ENCODE measurements at regions not wholly inside any gene's neighbourhood (a gene's known extent, or its start where the extent isn't known, plus 50 kb on each side); places are given as distances from the start of the nearest gene placed in this dataset.
"Not testable (repeated sequence)": the region's sequence is repeated elsewhere in the genome, so short reads cannot be mapped to it uniquely, and the experiment has no call there.

DNA sequence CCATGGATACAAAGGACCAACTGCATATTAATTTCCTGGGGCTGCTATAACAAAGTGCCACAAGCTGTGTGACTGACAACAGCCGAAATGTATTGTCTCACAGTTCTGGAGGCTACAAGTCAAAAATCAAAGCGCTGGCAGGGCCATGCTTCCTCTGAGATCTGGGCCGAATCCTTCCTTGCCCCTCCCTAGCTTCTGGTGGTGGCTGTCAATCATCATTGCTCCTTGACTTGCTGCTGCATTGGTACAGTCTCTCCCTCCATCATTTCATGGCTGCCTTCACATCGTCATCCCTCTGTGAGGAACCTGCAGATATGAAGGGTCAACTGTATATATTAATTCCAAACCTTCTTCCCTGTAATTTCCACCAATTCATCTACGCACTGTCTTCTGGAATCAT lies 118.3 kb downstream of the EXOC5 start:
- intact Hi-C loops (cut with DNase I; ENCODE audit: low total_unique reads) = no loop called here
- Histone ChIP-seq H3K36me3 (no peaks in the 10 kb centered on the region), H3K27me3 (no peaks in the 10 kb centered on the region), H3K4me1 (no peaks in the 10 kb centered on the region), H3K9me3 (no peaks in the 10 kb centered on the region), H3K27ac (no peak overlapping the region), H3K4me3 (no peak overlapping the region)
- TF ChIP-seq POLR2AphosphoS5 (IDR thresholded peaks at IDR 0.05) (no peak), POLR2A (IDR thresholded peaks at IDR 0.05) (no peak), CTCF (IDR thresholded peaks at IDR 0.05) (no peak)
- no peak for DNase-seq (ENCODE audit: low spot score in 2 of 2)

GRCh38 chr14:57139173-57139572 lies 129.5 kb downstream of the EXOC5 start:
- DNase-seq (ENCODE audit: low spot score in 2 of 2) = no peak
- intact Hi-C loops (cut with DNase I; ENCODE audit: low total_unique reads) = no loop called here
- no peaks in the 10 kb centered on the region for H3K36me3 ChIP-seq
- H3K4me1 ChIP-seq = no peaks in the 10 kb centered on the region
- TF ChIP-seq POLR2A (IDR thresholded peaks at IDR 0.05) = no peak
- no peak for TF ChIP-seq POLR2AphosphoS5 (IDR thresholded peaks at IDR 0.05)
- no peak for TF ChIP-seq CTCF (IDR thresholded peaks at IDR 0.05)
- no peak overlapping the region for H3K27ac ChIP-seq
- H3K4me3 ChIP-seq = no peak overlapping the region
- no peaks in the 10 kb centered on the region for H3K9me3 ChIP-seq
- no peaks in the 10 kb centered on the region for H3K27me3 ChIP-seq

- no peaks in the 10 kb centered on the region for H3K36me3 ChIP-seq
- H3K9me3 ChIP-seq = no peaks in the 10 kb centered on the region
- no peak overlapping the region for H3K4me3 ChIP-seq
- DNase-seq (ENCODE audit: low spot score in 2 of 2) = no peak
- no peak overlapping the region for H3K27ac ChIP-seq
- no peaks in the 10 kb centered on the region for H3K4me1 ChIP-seq
- intact Hi-C loops (cut with DNase I; ENCODE audit: low total_unique reads) = no loop called here
- H3K27me3 ChIP-seq = no peaks in the 10 kb centered on the region
- no peak for TF ChIP-seq POLR2AphosphoS5 (IDR thresholded peaks at IDR 0.05)
- no peak for TF ChIP-seq POLR2A (IDR thresholded peaks at IDR 0.05)
- TF ChIP-seq CTCF (IDR thresholded peaks at IDR 0.05) = no peak
Observed at GRCh38 chr14:57136669-57137328, 131.9 kb downstream of the EXOC5 start.

DNA sequence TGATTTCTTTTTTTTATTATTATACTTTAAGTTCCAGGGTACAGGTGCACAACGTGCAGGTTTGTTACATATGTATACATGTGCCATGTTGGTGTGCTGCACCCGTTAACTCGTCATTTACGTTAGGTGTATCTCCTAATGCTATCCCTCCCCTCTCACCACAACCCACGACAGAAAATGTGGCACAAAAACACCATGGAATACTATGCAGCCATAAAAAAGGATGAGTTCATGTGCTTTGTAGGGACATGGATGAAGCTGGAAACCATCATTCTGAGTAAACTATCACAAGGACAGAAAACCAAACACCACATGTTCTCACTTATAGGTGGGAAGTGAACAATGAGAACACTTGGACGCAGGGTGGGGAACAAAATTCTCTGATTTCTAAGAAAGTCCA lies 140.9 kb downstream of the EXOC5 start:
- H3K27ac ChIP-seq; H3K36me3 ChIP-seq; H3K4me3 ChIP-seq; intact Hi-C loops (cut with DNase I; ENCODE audit: low total_unique reads); H3K4me1 ChIP-seq; H3K9me3 ChIP-seq; H3K27me3 ChIP-seq; DNase-seq (ENCODE audit: low spot score in 2 of 2): not testable (repeated sequence)

DNA sequence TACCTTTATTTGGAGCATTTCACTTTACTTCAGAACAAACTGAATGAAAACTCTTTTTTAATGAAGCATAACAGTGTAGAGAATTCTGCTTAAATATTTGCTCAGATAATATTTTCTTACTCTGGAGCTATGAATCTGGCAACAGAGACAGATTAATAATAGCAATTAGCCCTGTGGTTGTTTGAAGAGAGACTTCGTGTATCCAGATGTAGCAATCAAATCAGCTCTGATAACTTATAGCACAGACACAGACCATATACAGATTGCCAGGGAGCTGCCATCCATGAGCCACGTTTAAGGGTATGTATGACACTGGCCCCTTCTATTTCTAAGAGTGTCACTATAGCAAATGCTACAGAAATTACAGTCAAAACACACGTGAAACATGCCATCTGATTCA lies 146.6 kb downstream of the EXOC5 start:
- H3K36me3 ChIP-seq = no peaks in the 10 kb centered on the region
- no peaks in the 10 kb centered on the region for H3K9me3 ChIP-seq
- no peak overlapping the region for H3K4me3 ChIP-seq
- DNase-seq (ENCODE audit: low spot score in 2 of 2) = no peak
- H3K27me3 ChIP-seq = no peaks in the 10 kb centered on the region
- no peaks in the 10 kb centered on the region for H3K4me1 ChIP-seq
- no peak overlapping the region for H3K27ac ChIP-seq
- intact Hi-C loops (cut with DNase I; ENCODE audit: low total_unique reads) = no loop called here
- no peak for TF ChIP-seq POLR2A (IDR thresholded peaks at IDR 0.05)
- no peak for TF ChIP-seq CTCF (IDR thresholded peaks at IDR 0.05)
- no peak for TF ChIP-seq POLR2AphosphoS5 (IDR thresholded peaks at IDR 0.05)

DNA sequence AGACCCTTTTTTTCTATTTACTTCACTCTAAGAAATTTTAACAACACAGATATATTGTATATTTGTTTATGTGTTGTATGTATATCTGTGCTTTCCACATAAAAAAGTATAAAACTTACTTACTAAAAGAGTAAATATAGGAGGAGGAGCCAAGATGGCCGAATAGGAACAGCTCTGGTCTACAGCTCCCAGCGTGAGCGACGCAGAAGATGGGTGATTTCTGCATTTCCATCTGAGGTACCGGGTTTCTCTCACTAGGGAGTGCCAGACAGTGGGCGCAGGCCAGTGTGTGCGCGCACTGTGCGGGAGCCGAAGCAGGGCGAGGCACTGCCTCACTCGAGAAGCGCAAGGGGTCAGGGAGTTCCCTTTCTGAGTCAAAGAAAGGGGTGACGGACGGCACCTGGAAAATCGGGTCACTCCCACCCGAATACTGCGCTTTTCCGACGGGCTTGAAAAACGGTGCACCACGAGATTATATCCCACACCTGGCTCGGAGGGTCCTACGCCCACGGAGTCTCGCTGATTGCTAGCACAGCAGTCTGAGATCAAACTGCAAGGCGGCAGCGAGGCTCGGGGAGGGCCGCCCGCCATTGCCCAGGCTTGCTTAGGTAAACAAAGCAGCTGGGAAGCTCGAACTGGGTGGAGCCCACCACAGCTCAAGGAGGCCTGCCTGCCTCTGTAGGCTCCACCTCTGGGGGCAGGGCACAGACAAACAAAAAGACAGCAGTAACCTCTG lies 156.5 kb downstream of the EXOC5 start:
- DNase-seq (ENCODE audit: low spot score in 2 of 2); H3K27me3 ChIP-seq; H3K4me3 ChIP-seq; intact Hi-C loops (cut with DNase I; ENCODE audit: low total_unique reads); H3K36me3 ChIP-seq; H3K27ac ChIP-seq; H3K4me1 ChIP-seq; H3K9me3 ChIP-seq: not testable (repeated sequence)

DNA sequence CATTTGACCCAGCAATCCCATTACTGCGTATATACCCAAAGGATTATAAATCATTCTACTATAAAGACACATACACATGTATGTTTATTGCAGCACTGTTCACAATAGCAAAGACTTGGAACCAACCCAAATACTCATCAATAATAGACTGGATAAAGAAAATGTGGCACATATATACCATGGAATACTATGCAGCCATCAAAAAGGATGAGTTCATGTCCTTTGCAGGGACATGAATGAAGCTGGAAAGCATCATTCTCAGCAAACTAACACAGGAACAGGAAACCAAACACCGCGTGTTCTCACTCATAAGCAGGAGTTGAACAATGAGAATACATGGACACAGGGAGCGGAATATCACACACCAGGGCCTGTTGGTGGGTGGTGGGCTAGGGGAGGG lies 158.3 kb downstream of the EXOC5 start:
- H3K27me3 ChIP-seq; intact Hi-C loops (cut with DNase I; ENCODE audit: low total_unique reads); H3K36me3 ChIP-seq; H3K9me3 ChIP-seq; H3K4me1 ChIP-seq; H3K27ac ChIP-seq; H3K4me3 ChIP-seq; DNase-seq (ENCODE audit: low spot score in 2 of 2): not testable (repeated sequence)
